KMS-11 (cell line): ENCODE measurements at regions not wholly inside any gene's neighbourhood (a gene's known extent, or its start where the extent isn't known, plus 50 kb on each side); places are given as distances from the start of the nearest gene placed in this dataset.

ENCODE experiments used
- H2AFZ ChIP-seq: fragments of 200-600 bp; sonication (generic); 2 replicates; pipeline ENCODE4 v1.6.1; 2016; ENCODE audit warnings: antibody characterized with exemption, mixed run types, low read depth
- H3K27ac ChIP-seq: fragments of 200-600 bp; sonication (generic); 2 replicates; pipeline ENCODE4 v1.6.1; 2016; ENCODE audit warnings: mild to moderate bottlenecking, mixed run types
- H3K27me3 ChIP-seq: fragments of 200-600 bp; sonication (generic); 2 replicates; pipeline ENCODE4 v1.6.1; 2017; ENCODE audit warnings: mild to moderate bottlenecking, low read depth, mixed run types, moderate library complexity; ENCODE audit not compliant: insufficient read depth
- H3K36me3 ChIP-seq: fragments of 200-600 bp; sonication (generic); 2 replicates; pipeline ENCODE4 v1.6.1; 2017; ENCODE audit warnings: mild to moderate bottlenecking, mixed run types; ENCODE audit not compliant: insufficient read depth
- H3K4me1 ChIP-seq: fragments of 200-600 bp; sonication (generic); 2 replicates; pipeline ENCODE4 v1.6.1; 2016; ENCODE audit warnings: mild to moderate bottlenecking, low read depth, mixed run types; ENCODE audit not compliant: poor library complexity, severe bottlenecking
- H3K4me2 ChIP-seq: fragments of 200-600 bp; sonication (generic); 2 replicates; pipeline ENCODE4 v1.7.0; 2016; ENCODE audit warnings: mild to moderate bottlenecking, mixed run types
- H3K4me3 ChIP-seq: fragments of 200-600 bp; sonication (generic); IDR thresholded peaks from 2 replicates; pipeline ENCODE4 v1.6.1; 2017; ENCODE audit warnings: low read depth, low read length, mixed read lengths; ENCODE audit not compliant: insufficient read depth
- H3K79me2 ChIP-seq: fragments of 200-600 bp; sonication (generic); 2 replicates; pipeline ENCODE4 v1.6.1; 2016; ENCODE audit warnings: low read depth, mixed run types; ENCODE audit not compliant: insufficient read depth
- H3K9ac ChIP-seq: fragments of 200-600 bp; sonication (generic); 2 replicates; pipeline ENCODE4 v1.6.1; 2016; ENCODE audit warnings: mild to moderate bottlenecking, mixed run types
- H4K20me1 ChIP-seq: fragments of 200-600 bp; sonication (generic); 2 replicates; pipeline ENCODE4 v1.6.1; 2016; ENCODE audit warnings: mild to moderate bottlenecking, mixed run types; ENCODE audit not compliant: insufficient read depth
- CTCF ChIP-seq: fragments of 200-600 bp; sonication (generic); conservative IDR thresholded peaks from 2 replicates; pipeline ENCODE4 v1.6.1; 2017; ENCODE audit warnings: low read depth, mild to moderate bottlenecking, antibody characterized with exemption, low read length, moderate library complexity, mixed read lengths

GRCh38 chr22:22388494-22388893, 120.0 kb downstream of the ZNF280B start:
- TF ChIP-seq CTCF = no peak

GRCh38 chr22:22389467-22389866, 119.1 kb downstream of the ZNF280B start:
- no peak for TF ChIP-seq CTCF
- Histone ChIP-seq H3K4me2 (no peak overlapping the region), H3K27ac (no peak overlapping the region), H4K20me1 (no peaks in the 10 kb centered on the region), H3K36me3 (no peaks in the 10 kb centered on the region), H3K27me3 (no peaks in the 10 kb centered on the region), H2AFZ (no peak overlapping the region), H3K79me2 (no peaks in the 10 kb centered on the region), H3K4me3 (no peak overlapping the region), H3K4me1 (no peaks in the 10 kb centered on the region), H3K9ac (no peak overlapping the region)

More at GRCh38 chr22:22388494-22388893, 120.0 kb downstream of the ZNF280B start:
- Histone ChIP-seq H3K27me3 (no peaks in the 10 kb centered on the region), H3K4me3 (no peak overlapping the region), H3K4me2 (no peak overlapping the region), H3K36me3 (no peaks in the 10 kb centered on the region), H3K79me2 (no peaks in the 10 kb centered on the region), H2AFZ (no peak overlapping the region), H4K20me1 (no peaks in the 10 kb centered on the region), H3K27ac (no peak overlapping the region), H3K4me1 (no peaks in the 10 kb centered on the region), H3K9ac (no peak overlapping the region)

- H3K9ac ChIP-seq = no peak overlapping the region
- no peak overlapping the region for H3K4me2 ChIP-seq
- H3K4me3 ChIP-seq = no peak overlapping the region
- no peaks in the 10 kb centered on the region for H4K20me1 ChIP-seq
- no peaks in the 10 kb centered on the region for H3K36me3 ChIP-seq
- no peaks in the 10 kb centered on the region for H3K4me1 ChIP-seq
- H3K79me2 ChIP-seq = no peaks in the 10 kb centered on the region
- no peak overlapping the region for H3K27ac ChIP-seq
- TF ChIP-seq CTCF = no peak
- no peak overlapping the region for H2AFZ ChIP-seq
- no peaks in the 10 kb centered on the region for H3K27me3 ChIP-seq
These were observed 117.6 kb downstream of the ZNF280B start for GRCh38 chr22:22390989-22391388.

GRCh38 chr22:22391543-22391942, 117.0 kb downstream of the ZNF280B start:
- Histone ChIP-seq H4K20me1 (no peaks in the 10 kb centered on the region), H3K4me1 (no peaks in the 10 kb centered on the region), H3K9ac (no peak overlapping the region), H3K4me2 (no peak overlapping the region), H3K27me3 (no peaks in the 10 kb centered on the region), H3K36me3 (no peaks in the 10 kb centered on the region), H3K79me2 (no peaks in the 10 kb centered on the region), H2AFZ (no peak overlapping the region), H3K27ac (no peak overlapping the region), H3K4me3 (no peak overlapping the region)
- no peak for TF ChIP-seq CTCF
